ENCODE measurements at regions not wholly inside any gene's neighbourhood (a gene's known extent, or its start where the extent isn't known, plus 50 kb on each side); places are given as distances from the start of the nearest gene placed in this dataset.

DNA sequence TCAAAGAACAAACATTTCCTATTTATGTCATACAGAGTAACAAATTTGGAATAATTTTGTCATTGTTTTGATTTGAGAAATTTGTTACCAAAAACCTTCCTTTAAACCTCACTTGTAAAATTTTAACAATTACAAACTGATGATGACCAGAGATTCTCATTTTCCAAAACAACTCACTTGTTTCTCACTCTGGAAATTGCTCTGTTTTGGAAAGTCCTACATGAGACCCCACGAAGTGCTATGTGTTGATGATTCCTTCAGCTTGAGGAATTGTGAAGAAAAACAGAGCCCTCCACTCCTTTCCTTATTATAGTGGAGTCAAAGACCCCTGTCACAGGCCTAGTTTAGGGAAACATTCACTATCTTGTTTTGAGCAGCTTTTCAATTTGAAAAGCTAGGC lies 157.6 kb upstream of the RASGRP1 start:
- no peak for TF ChIP-seq EZH2phosphoT487 (IDR thresholded peaks at IDR 0.05; ENCODE audit: borderline replicate concordance, low read length)
- TF ChIP-seq, protein P1, sequence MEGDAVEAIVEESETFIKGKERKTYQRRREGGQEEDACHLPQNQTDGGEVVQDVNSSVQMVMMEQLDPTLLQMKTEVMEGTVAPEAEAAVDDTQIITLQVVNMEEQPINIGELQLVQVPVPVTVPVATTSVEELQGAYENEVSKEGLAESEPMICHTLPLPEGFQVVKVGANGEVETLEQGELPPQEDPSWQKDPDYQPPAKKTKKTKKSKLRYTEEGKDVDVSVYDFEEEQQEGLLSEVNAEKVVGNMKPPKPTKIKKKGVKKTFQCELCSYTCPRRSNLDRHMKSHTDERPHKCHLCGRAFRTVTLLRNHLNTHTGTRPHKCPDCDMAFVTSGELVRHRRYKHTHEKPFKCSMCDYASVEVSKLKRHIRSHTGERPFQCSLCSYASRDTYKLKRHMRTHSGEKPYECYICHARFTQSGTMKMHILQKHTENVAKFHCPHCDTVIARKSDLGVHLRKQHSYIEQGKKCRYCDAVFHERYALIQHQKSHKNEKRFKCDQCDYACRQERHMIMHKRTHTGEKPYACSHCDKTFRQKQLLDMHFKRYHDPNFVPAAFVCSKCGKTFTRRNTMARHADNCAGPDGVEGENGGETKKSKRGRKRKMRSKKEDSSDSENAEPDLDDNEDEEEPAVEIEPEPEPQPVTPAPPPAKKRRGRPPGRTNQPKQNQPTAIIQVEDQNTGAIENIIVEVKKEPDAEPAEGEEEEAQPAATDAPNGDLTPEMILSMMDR (IDR thresholded peaks at IDR 0.05; ENCODE audit: low read depth, low read length, poor library complexity, severe bottlenecking): no peak
